T-cell (primary cell): ENCODE measurements at regions not wholly inside any gene's neighbourhood (a gene's known extent, or its start where the extent isn't known, plus 50 kb on each side); places are given as distances from the start of the nearest gene placed in this dataset.

Experiments used
- ATAC-seq, 4 experiments: fragments of 200-7000 bp in 3 of 4; fragments of 150-1000 bp in 1 of 4; cut with Tn5 transposase; replicated peaks in 1 of 4; 1 replicate in 3 of 4; 2 replicates in 1 of 4; pipeline ENCODE4 v1.10.0; 2021; ENCODE audit warnings: moderate library complexity in 3 of 4, mild to moderate bottlenecking in 2 of 4, moderate number of reproducible peaks in 1 of 4
- CTCF ChIA-PET, 2 donors: fragments of 300-600 bp; sonication (Branson Sonifier 250); formaldehyde crosslinking; loops; one replicate each; lab custom pipeline; 2022; ENCODE audit warnings: antibody characterized with exemption in 2 of 2; lab: Charles Lee
- POLR2A ChIA-PET, 2 donors: fragments of 300-600 bp; sonication (Branson Sonifier 250); formaldehyde crosslinking; loops; one replicate each; lab custom pipeline; 2022; ENCODE audit warnings: antibody characterized with exemption in 2 of 2; lab: Charles Lee
- DNase-seq, 35 experiments: peaks; one replicate each; pipeline versions ENCODE4 v3.0.0 to v3.0.0-alpha.2; 2013 to 2023
- H3K27ac ChIP-seq: one replicate; pipeline ENCODE4 v1.5.1; 2013; ENCODE audit warnings: low read length
- H3K27me3 ChIP-seq, 2 experiments: replicated peaks in 1 of 2; 1 replicate in 1 of 2; 2 replicates in 1 of 2; pipeline versions ENCODE4 v1.6.1 to v1.7.0; 2013; ENCODE audit warnings: low read length in 1 of 2, mixed read lengths in 1 of 2; ENCODE audit not compliant: control insufficient read depth in 2 of 2, insufficient read depth in 2 of 2; ENCODE audit errors: extremely low read depth in 1 of 2
- H3K36me3 ChIP-seq, 2 donors: 1 replicate in 1 of 2; 2 replicates in 1 of 2; pipeline versions ENCODE4 v1.6.1 to v1.7.0; 2013; ENCODE audit warnings: low read length in 1 of 2; ENCODE audit not compliant: control insufficient read depth in 2 of 2, insufficient read depth in 1 of 2; ENCODE audit errors: extremely low read depth in 1 of 2
- H3K4me1 ChIP-seq, 2 experiments: 1 replicate in 1 of 2; 2 replicates in 1 of 2; pipeline versions ENCODE4 v1.6.1 to v1.7.0; 2013; ENCODE audit warnings: low read length in 2 of 2, mixed read lengths in 1 of 2; ENCODE audit not compliant: insufficient read depth in 2 of 2, control insufficient read depth in 1 of 2; ENCODE audit errors: extremely low read depth in 1 of 2
- H3K4me3 ChIP-seq, 2 donors: 1 replicate in 1 of 2; 2 replicates in 1 of 2; pipeline versions ENCODE4 v1.5.1 to v1.7.0; 2013; ENCODE audit warnings: mild to moderate bottlenecking in 2 of 2, low read length in 1 of 2, moderate library complexity in 1 of 2; ENCODE audit not compliant: control insufficient read depth in 1 of 2; ENCODE audit errors: extremely low read depth in 1 of 2
- H3K9me3 ChIP-seq: 2 replicates; pipeline ENCODE4 v1.7.0; 2013
- H3K27ac Mint-ChIP-seq, 2 donors: one replicate each; pipeline ENCODE4 v1.8.0; 2020 to 2021; ENCODE audit warnings: mild to moderate bottlenecking in 2 of 2, mixed read lengths in 2 of 2
- H3K27me3 Mint-ChIP-seq, 2 donors: one replicate each; pipeline ENCODE4 v1.8.0; 2021 to 2022; ENCODE audit warnings: mixed read lengths in 2 of 2
- H3K36me3 Mint-ChIP-seq: one replicate; pipeline ENCODE4 v1.8.0; 2021; ENCODE audit warnings: mixed read lengths
- H3K4me1 Mint-ChIP-seq, 3 donors: one replicate each; pipeline ENCODE4 v1.8.0; 2020 to 2022; ENCODE audit warnings: mixed read lengths in 3 of 3, mild to moderate bottlenecking in 1 of 3
- H3K4me3 Mint-ChIP-seq, 3 donors: one replicate each; pipeline ENCODE4 v1.8.0; 2020 to 2022; ENCODE audit warnings: mild to moderate bottlenecking in 3 of 3, mixed read lengths in 3 of 3, moderate library complexity in 3 of 3
- H3K9me3 Mint-ChIP-seq, 3 donors: one replicate each; pipeline ENCODE4 v1.8.0; 2020 to 2022; ENCODE audit warnings: mixed read lengths in 3 of 3
- WGBS: methylation state at CpG from one replicate; pipeline ENCODE4 v1.1.5; 2013; ENCODE audit warnings: missing lambda C conversion rate; ENCODE audit not compliant: insufficient coverage; 5-methylcytosine and 5-hydroxymethylcytosine counted together

DNA sequence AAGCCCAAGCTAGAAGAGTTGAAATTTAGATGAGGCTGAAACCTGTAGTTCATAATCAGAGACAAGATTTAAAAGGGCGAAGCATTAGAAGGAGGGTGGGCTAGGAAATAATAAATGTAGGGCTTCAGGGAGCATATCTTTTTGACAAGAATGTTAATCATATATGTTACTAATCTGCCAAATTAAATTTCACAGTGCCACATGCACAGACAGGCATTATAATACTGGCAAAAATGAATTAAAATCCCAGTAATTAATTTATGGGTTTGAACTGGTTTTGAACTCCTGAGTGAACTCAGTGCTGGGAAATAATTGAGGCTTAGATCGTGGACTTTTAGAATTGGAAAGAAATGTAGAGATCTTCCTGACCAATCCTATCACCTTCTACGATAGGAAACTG lies 383.5 kb upstream of the IL12A start:
- Mint-ChIP-seq H3K9me3 (peaks cover 2 to 6% (median 2%) of the 10 kb centered on the region in 3 donors), H3K4me3 (no peak overlapping the region), H3K36me3 (no peaks in the 10 kb centered on the region), H3K4me1 (no peaks in the 10 kb centered on the region), H3K27ac (no peak overlapping the region), H3K27me3 (no peaks in the 10 kb centered on the region)
- POLR2A ChIA-PET, result no interaction called here
- no peak overlapping the region for H3K27ac ChIP-seq
- H3K9me3 ChIP-seq, result no peaks in the 10 kb centered on the region
- H3K4me3 ChIP-seq, result no peak overlapping the region
- WGBS, result no CpG with 5 or more reads among the region's 3 CpGs
- DNase-seq, result no peak
- no peaks in the 10 kb centered on the region for H3K4me1 ChIP-seq
- CTCF ChIA-PET, result no interaction called here
- no peaks in the 10 kb centered on the region for H3K27me3 ChIP-seq
- ATAC-seq, result no peak
- H3K36me3 ChIP-seq, result no peaks in the 10 kb centered on the region

GRCh38 chr3:159605776-159606175 lies 382.9 kb upstream of the IL12A start:
- Histone ChIP-seq H3K27ac (no peak overlapping the region), H3K9me3 (no peaks in the 10 kb centered on the region), H3K36me3 (no peaks in the 10 kb centered on the region), H3K27me3 (no peaks in the 10 kb centered on the region), H3K4me3 (no peak overlapping the region), H3K4me1 (no peaks in the 10 kb centered on the region)
- ATAC-seq, result no peak
- POLR2A ChIA-PET, result no interaction called here
- no peak overlapping the region for H3K27ac Mint-ChIP-seq
- WGBS, result 57% methylated on average over 1 of the region's 5 CpGs
- H3K4me1 Mint-ChIP-seq, result no peaks in the 10 kb centered on the region
- DNase-seq, result no peak
- H3K36me3 Mint-ChIP-seq, result no peaks in the 10 kb centered on the region
- CTCF ChIA-PET, result no interaction called here
- H3K9me3 Mint-ChIP-seq, result peaks cover 0 to 2% (median 0%) of the 10 kb centered on the region in 3 donors
- H3K27me3 Mint-ChIP-seq, result no peaks in the 10 kb centered on the region
- no peak overlapping the region for H3K4me3 Mint-ChIP-seq

GRCh38 chr3:159607856-159608255 lies 380.8 kb upstream of the IL12A start:
- H3K4me1 Mint-ChIP-seq, result no peaks in the 10 kb centered on the region
- H3K36me3 Mint-ChIP-seq, result no peaks in the 10 kb centered on the region
- Histone ChIP-seq H3K4me1 (no peaks in the 10 kb centered on the region), H3K27ac (no peak overlapping the region), H3K36me3 (no peaks in the 10 kb centered on the region), H3K4me3 (no peak overlapping the region), H3K9me3 (no peaks in the 10 kb centered on the region), H3K27me3 (no peaks in the 10 kb centered on the region)
- no peak for DNase-seq
- WGBS, result 78% methylated on average over 2 of the region's 3 CpGs
- no peak overlapping the region for H3K27ac Mint-ChIP-seq
- ATAC-seq, result no peak
- POLR2A ChIA-PET, result no interaction called here
- H3K9me3 Mint-ChIP-seq, result no peaks in the 10 kb centered on the region
- H3K27me3 Mint-ChIP-seq, result no peaks in the 10 kb centered on the region
- H3K4me3 Mint-ChIP-seq, result no peak overlapping the region
- CTCF ChIA-PET, result no interaction called here

DNA sequence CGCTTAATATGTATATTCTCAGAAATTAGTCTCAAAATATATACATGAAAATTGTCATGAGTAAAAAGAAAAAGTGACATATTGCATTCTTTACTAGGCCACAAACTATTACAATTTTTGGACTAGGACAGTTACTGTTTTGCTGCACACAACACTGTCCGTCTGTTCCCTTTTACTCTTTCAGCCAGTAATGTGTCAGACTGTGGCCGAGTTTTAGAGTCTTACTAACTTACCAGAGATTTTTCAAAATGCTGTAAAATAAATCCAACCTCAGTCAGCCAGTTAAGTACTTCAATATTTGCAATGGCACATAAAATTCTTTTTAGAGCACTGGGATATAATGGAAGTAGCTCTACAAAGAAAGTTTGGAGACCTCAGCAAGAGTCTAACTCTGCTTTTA lies 380.3 kb upstream of the IL12A start:
- no peaks in the 10 kb centered on the region for H3K27me3 ChIP-seq
- H3K27ac ChIP-seq, result no peak overlapping the region
- ChIA-PET POLR2A (no interaction called here), CTCF (no interaction called here)
- no peaks in the 10 kb centered on the region for H3K36me3 Mint-ChIP-seq
- H3K9me3 ChIP-seq, result no peaks in the 10 kb centered on the region
- DNase-seq (no peak), ATAC-seq (no peak)
- H3K36me3 ChIP-seq, result no peaks in the 10 kb centered on the region
- H3K4me1 Mint-ChIP-seq, result no peaks in the 10 kb centered on the region
- 70% methylated on average over 2 of the region's 3 CpGs for WGBS
- H3K9me3 Mint-ChIP-seq, result no peaks in the 10 kb centered on the region
- H3K4me3 ChIP-seq, result no peak overlapping the region
- H3K27ac Mint-ChIP-seq, result no peak overlapping the region
- no peak overlapping the region for H3K4me3 Mint-ChIP-seq
- no peaks in the 10 kb centered on the region for H3K27me3 Mint-ChIP-seq
- no peaks in the 10 kb centered on the region for H3K4me1 ChIP-seq

- no peaks in the 10 kb centered on the region for H3K36me3 Mint-ChIP-seq
- Histone ChIP-seq H3K9me3 (no peaks in the 10 kb centered on the region), H3K36me3 (no peaks in the 10 kb centered on the region), H3K27me3 (no peaks in the 10 kb centered on the region), H3K4me1 (no peaks in the 10 kb centered on the region), H3K4me3 (no peak overlapping the region), H3K27ac (no peak overlapping the region)
- H3K4me1 Mint-ChIP-seq, result no peaks in the 10 kb centered on the region
- H3K9me3 Mint-ChIP-seq, result no peaks in the 10 kb centered on the region
- H3K27ac Mint-ChIP-seq, result no peak overlapping the region
- ChIA-PET CTCF (no interaction called here), POLR2A (no interaction called here)
- H3K27me3 Mint-ChIP-seq, result no peaks in the 10 kb centered on the region
- ATAC-seq, result no peak
- DNase-seq, result no peak
- WGBS, result no CpG with 5 or more reads among the region's 7 CpGs
- no peak overlapping the region for H3K4me3 Mint-ChIP-seq
These were observed 379.0 kb upstream of the IL12A start for GRCh38 chr3:159609625-159610024.

DNA sequence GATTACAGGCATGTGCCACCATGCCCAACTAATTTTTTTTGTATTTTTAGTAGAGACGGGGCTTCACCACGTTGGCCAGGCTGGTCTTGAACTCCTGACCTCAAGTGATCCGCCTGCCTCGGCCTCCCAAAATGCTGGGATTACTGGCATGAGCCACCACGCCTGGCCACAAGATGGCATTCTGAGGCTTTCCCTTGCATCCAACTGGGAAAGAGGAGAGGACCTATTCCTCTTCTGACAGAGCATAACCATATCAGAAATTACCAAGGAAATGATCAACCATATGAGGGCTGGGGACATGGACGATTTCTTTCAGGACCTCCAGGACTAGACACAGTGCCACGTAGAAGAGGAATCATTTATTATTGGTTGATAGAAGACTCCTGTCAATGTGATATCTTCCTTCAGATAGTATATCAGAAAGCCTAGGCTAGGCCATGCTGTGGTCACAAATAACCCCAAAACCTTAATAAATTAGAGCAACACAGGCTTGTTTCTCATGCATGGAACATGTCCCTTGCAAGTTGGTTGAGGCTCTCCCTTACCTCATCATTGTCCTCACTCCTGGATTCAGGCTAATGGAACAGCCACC lies 372.3 kb upstream of the IL12A start:
- no peak overlapping the region for H3K4me3 ChIP-seq
- no peak overlapping the region for H3K4me3 Mint-ChIP-seq
- no peak overlapping the region for H3K27ac Mint-ChIP-seq
- H3K4me1 ChIP-seq, result no peaks in the 10 kb centered on the region
- H3K9me3 Mint-ChIP-seq, result peaks cover 0 to 6% (median 0%) of the 10 kb centered on the region in 3 donors
- H3K9me3 ChIP-seq, result no peaks in the 10 kb centered on the region
- ChIA-PET POLR2A (no interaction called here), CTCF (no interaction called here)
- H3K27ac ChIP-seq, result no peak overlapping the region
- no peaks in the 10 kb centered on the region for H3K27me3 ChIP-seq
- 100% methylated on average over 1 of the region's 7 CpGs for WGBS
- no peaks in the 10 kb centered on the region for H3K36me3 Mint-ChIP-seq
- ATAC-seq (no peak), DNase-seq (no peak)
- no peaks in the 10 kb centered on the region for H3K4me1 Mint-ChIP-seq
- no peaks in the 10 kb centered on the region for H3K36me3 ChIP-seq
- H3K27me3 Mint-ChIP-seq, result no peaks in the 10 kb centered on the region

GRCh38 chr3:159619341-159619885 lies 369.2 kb upstream of the IL12A start:
- H3K4me3 Mint-ChIP-seq, result no peak overlapping the region
- ATAC-seq (no peak), DNase-seq (no peak)
- H3K27ac Mint-ChIP-seq, result no peak overlapping the region
- no peaks in the 10 kb centered on the region for H3K36me3 Mint-ChIP-seq
- Histone ChIP-seq H3K27ac (no peak overlapping the region), H3K9me3 (no peaks in the 10 kb centered on the region), H3K4me3 (no peak overlapping the region), H3K36me3 (no peaks in the 10 kb centered on the region), H3K27me3 (no peaks in the 10 kb centered on the region), H3K4me1 (no peaks in the 10 kb centered on the region)
- no peaks in the 10 kb centered on the region for H3K27me3 Mint-ChIP-seq
- ChIA-PET POLR2A (no interaction called here), CTCF (no interaction called here)
- no peaks in the 10 kb centered on the region for H3K4me1 Mint-ChIP-seq
- H3K9me3 Mint-ChIP-seq, result peaks cover 0 to 6% (median 0%) of the 10 kb centered on the region in 3 donors
- 60% methylated on average over 2 of the region's 3 CpGs for WGBS
